NCI-H2171 (cell line): ENCODE measurements at regions not wholly inside any gene's neighbourhood (a gene's known extent, or its start where the extent isn't known, plus 50 kb on each side); places are given as distances from the start of the nearest gene placed in this dataset.
A peak's percentile ranks its signal among the peaks of the same experiment; 100 is the strongest.

Source experiments
- DNase-seq: peaks from one replicate; lab custom pipeline; 2025; lab: John Stamatoyannopoulos, UW

GRCh38 chr9:14428781-14429230 is 114.9 kb upstream of the NFIB start:
- peak; percentile 63 for DNase-seq

GRCh38 chr9:14427419-14427818 is 113.5 kb upstream of the NFIB start:
- no peak for DNase-seq

GRCh38 chr9:14424983-14425382 is 111.0 kb upstream of the NFIB start:
- no peak for DNase-seq

- no peak for DNase-seq
Measured at GRCh38 chr9:14424289-14424688, 110.3 kb upstream of the NFIB start.

- no peak for DNase-seq
Measured at GRCh38 chr9:14423815-14424261, 109.9 kb upstream of the NFIB start.

- DNase-seq: no peak
Measured at GRCh38 chr9:14421291-14421690, 107.3 kb upstream of the NFIB start.

GRCh38 chr9:14418941-14419937 is 105.3 kb upstream of the NFIB start:
- DNase-seq: no peak

GRCh38 chr9:14418301-14418940 is 104.5 kb upstream of the NFIB start:
- DNase-seq: peak; percentile 30

GRCh38 chr9:14417237-14417636 is 103.3 kb upstream of the NFIB start:
- no peak for DNase-seq

GRCh38 chr9:14415947-14416346 is 102.0 kb upstream of the NFIB start:
- DNase-seq: no peak

- no peak for DNase-seq
Measured at GRCh38 chr9:14413812-14414211, 99.9 kb upstream of the NFIB start.

- DNase-seq: no peak
Measured at GRCh38 chr9:14412775-14413174, 98.8 kb upstream of the NFIB start.

GRCh38 chr9:14406463-14406862 is 92.5 kb upstream of the NFIB start:
- no peak for DNase-seq

- no peak for DNase-seq
Measured at GRCh38 chr9:14405176-14405706, 91.3 kb upstream of the NFIB start.

- no peak for DNase-seq
Measured at GRCh38 chr9:14403081-14403480, 89.1 kb upstream of the NFIB start.

- DNase-seq: no peak
Measured at GRCh38 chr9:14402583-14402982, 88.6 kb upstream of the NFIB start.

GRCh38 chr9:14401911-14402310 is 88.0 kb upstream of the NFIB start:
- no peak for DNase-seq

- DNase-seq: no peak
Measured at GRCh38 chr9:14400658-14400995, 86.7 kb upstream of the NFIB start.

GRCh38 chr9:14399756-14400657 is 86.1 kb upstream of the NFIB start:
- DNase-seq: no peak

GRCh38 chr9:14398473-14398872 is 84.5 kb upstream of the NFIB start:
- no peak for DNase-seq

GRCh38 chr9:14396171-14396570 is 82.2 kb upstream of the NFIB start:
- no peak for DNase-seq
